Smooth muscle cell (in vitro differentiated cells): ENCODE measurements at regions not wholly inside any gene's neighbourhood (a gene's known extent, or its start where the extent isn't known, plus 50 kb on each side); places are given as distances from the start of the nearest gene placed in this dataset.

ENCODE experiments used
- DNase-seq: peaks from one replicate; lab custom pipeline; 2025; ENCODE audit not compliant: unreplicated experiment; lab: John Stamatoyannopoulos, UW
- H2AFZ ChIP-seq: fragments of 200-600 bp; sonication (generic); 2 replicates; pipeline ENCODE4 v1.6.0; 2016; ENCODE audit warnings: antibody characterized with exemption, low read depth, mild to moderate bottlenecking
- H3F3A ChIP-seq: fragments of 200-600 bp; sonication (generic); 2 replicates; pipeline ENCODE4 v1.6.0; 2017; ENCODE audit warnings: antibody characterized with exemption, low read depth
- H3K27ac ChIP-seq: fragments of 200-600 bp; sonication (generic); 2 replicates; pipeline ENCODE4 v1.5.1; 2016; ENCODE audit warnings: low read depth, mild to moderate bottlenecking
- H3K27me3 ChIP-seq: fragments of 200-600 bp; sonication (generic); 2 replicates; pipeline ENCODE4 v1.6.1; 2016; ENCODE audit warnings: low read depth, mild to moderate bottlenecking
- H3K36me3 ChIP-seq: fragments of 200-600 bp; sonication (generic); 2 replicates; pipeline ENCODE4 v1.5.1; 2016; ENCODE audit warnings: low read depth
- H3K4me1 ChIP-seq: fragments of 200-600 bp; sonication (generic); 2 replicates; pipeline ENCODE4 v1.5.1; 2016; ENCODE audit warnings: low read depth
- H3K4me2 ChIP-seq: fragments of 200-600 bp; sonication (generic); 2 replicates; pipeline ENCODE4 v1.6.0; 2016; ENCODE audit warnings: mild to moderate bottlenecking
- H3K4me3 ChIP-seq: fragments of 200-600 bp; sonication (generic); 2 replicates; pipeline ENCODE4 v1.5.1; 2016; ENCODE audit warnings: mild to moderate bottlenecking
- H3K79me2 ChIP-seq: fragments of 200-600 bp; sonication (generic); 2 replicates; pipeline ENCODE4 v1.6.0; 2016; ENCODE audit warnings: low read depth, mild to moderate bottlenecking
- H3K9ac ChIP-seq: fragments of 200-600 bp; sonication (generic); 2 replicates; pipeline ENCODE4 v1.6.0; 2016; ENCODE audit warnings: low read depth
- H3K9me3 ChIP-seq: fragments of 200-600 bp; sonication (generic); replicated peaks from 2 replicates; pipeline ENCODE4 v1.5.1; 2016; ENCODE audit warnings: low read depth
- H4K20me1 ChIP-seq: fragments of 200-600 bp; sonication (generic); 2 replicates; pipeline ENCODE4 v1.6.0; 2016; ENCODE audit warnings: low read depth
- CTCF ChIP-seq: fragments of 200-600 bp; sonication (generic); IDR thresholded peaks from 2 replicates; pipeline ENCODE4 v1.5.1; 2017; ENCODE audit warnings: borderline replicate concordance, mild to moderate bottlenecking, antibody characterized with exemption; ENCODE audit not compliant: insufficient read depth, poor library complexity, severe bottlenecking
- WGBS: methylation state at CpG from one replicate; pipeline ENCODE4 v1.1.7; 2016; ENCODE audit warnings: low lambda C conversion rate; 5-methylcytosine and 5-hydroxymethylcytosine counted together

GRCh38 chr13:77415253-77416071 is 88.6 kb upstream of the MYCBP2 start:
- no peak overlapping the region for H3K4me2 ChIP-seq
- no peak for DNase-seq
- WGBS, result 89% methylated on average over 1 of the region's 1 CpG
- no peaks in the 10 kb centered on the region for H3K27me3 ChIP-seq
- no peak for TF ChIP-seq CTCF
- no peak overlapping the region for H2AFZ ChIP-seq
- H3K9ac ChIP-seq, result no peak overlapping the region
- no peak overlapping the region for H3K4me3 ChIP-seq
- no peak overlapping the region for H3K27ac ChIP-seq
- no peaks in the 10 kb centered on the region for H3K36me3 ChIP-seq
- no peaks in the 10 kb centered on the region for H3K4me1 ChIP-seq
- H4K20me1 ChIP-seq, result no peaks in the 10 kb centered on the region
- no peaks in the 10 kb centered on the region for H3K79me2 ChIP-seq
- no peaks in the 10 kb centered on the region for H3F3A ChIP-seq
- H3K9me3 ChIP-seq, result no peaks in the 10 kb centered on the region

- no peaks in the 10 kb centered on the region for H3K36me3 ChIP-seq
- no peaks in the 10 kb centered on the region for H3K79me2 ChIP-seq
- H3K27ac ChIP-seq, result no peak overlapping the region
- H3K9ac ChIP-seq, result no peak overlapping the region
- H2AFZ ChIP-seq, result no peak overlapping the region
- H3K4me3 ChIP-seq, result no peak overlapping the region
- H4K20me1 ChIP-seq, result no peaks in the 10 kb centered on the region
- DNase-seq, result no peak
- no peaks in the 10 kb centered on the region for H3K4me1 ChIP-seq
- no peaks in the 10 kb centered on the region for H3K27me3 ChIP-seq
- WGBS, result 89% methylated on average over 2 of the region's 2 CpGs
- no peak for TF ChIP-seq CTCF
- no peaks in the 10 kb centered on the region for H3K9me3 ChIP-seq
- no peak overlapping the region for H3K4me2 ChIP-seq
- no peaks in the 10 kb centered on the region for H3F3A ChIP-seq
Observed at GRCh38 chr13:77412860-77413259, 86.0 kb upstream of the MYCBP2 start.

DNA sequence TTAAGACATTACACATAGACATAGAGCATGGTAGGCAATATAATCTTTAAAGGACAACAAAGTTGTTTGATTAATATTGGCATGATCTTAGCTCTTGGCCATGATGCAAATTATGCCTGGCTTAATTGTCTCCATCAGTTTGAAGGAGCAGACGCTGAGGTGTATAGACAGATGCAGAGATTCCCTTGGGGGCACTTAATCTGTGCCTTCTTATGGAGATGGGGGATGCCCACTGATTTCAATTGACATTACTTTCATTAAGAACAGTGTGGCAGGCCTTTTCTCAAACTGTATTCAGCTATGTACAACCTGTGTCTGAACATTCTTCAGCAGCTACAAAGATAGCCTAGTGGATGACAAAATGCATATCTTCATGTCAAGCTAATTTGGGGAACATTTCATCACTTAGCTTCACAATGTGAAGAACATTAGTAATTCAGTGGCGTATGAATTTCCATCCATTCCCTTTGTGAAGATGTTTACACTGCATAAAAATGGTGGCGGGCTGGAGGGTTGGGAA is 85.3 kb upstream of the MYCBP2 start:
- H3F3A ChIP-seq, result no peaks in the 10 kb centered on the region
- no peak for TF ChIP-seq CTCF
- whole genome bisulfite sequencing, result 93% methylated on average over 3 of the region's 3 CpGs
- no peak overlapping the region for H3K4me2 ChIP-seq
- no peak overlapping the region for H3K27ac ChIP-seq
- no peaks in the 10 kb centered on the region for H3K79me2 ChIP-seq
- H3K27me3 ChIP-seq, result no peaks in the 10 kb centered on the region
- DNase-seq, result no peak
- H3K9ac ChIP-seq, result no peak overlapping the region
- no peaks in the 10 kb centered on the region for H3K4me1 ChIP-seq
- H3K4me3 ChIP-seq, result no peak overlapping the region
- no peaks in the 10 kb centered on the region for H3K9me3 ChIP-seq
- H3K36me3 ChIP-seq, result no peaks in the 10 kb centered on the region
- no peak overlapping the region for H2AFZ ChIP-seq
- H4K20me1 ChIP-seq, result no peaks in the 10 kb centered on the region

DNA sequence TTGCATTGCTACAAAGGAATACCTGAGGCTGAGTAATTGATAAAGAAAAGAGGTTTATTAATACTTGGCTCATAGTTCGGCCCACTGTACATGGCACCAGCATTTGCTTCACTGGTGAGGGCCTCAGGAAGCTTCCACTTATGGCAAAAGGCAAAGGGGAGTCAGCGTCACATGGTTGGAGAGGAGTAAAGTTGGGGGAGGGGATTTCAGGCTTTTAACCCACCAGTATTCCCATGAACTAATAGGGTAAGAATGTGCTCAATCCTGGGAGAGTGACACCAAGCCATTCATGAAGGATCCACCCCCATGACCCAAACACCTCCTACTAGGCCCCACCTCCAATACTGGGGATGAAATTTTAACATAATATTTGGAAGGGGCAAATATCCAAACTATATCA is 82.5 kb upstream of the MYCBP2 start:
- Histone ChIP-seq H2AFZ (no peak overlapping the region), H3K79me2 (no peaks in the 10 kb centered on the region), H3K36me3 (no peaks in the 10 kb centered on the region), H3K4me1 (no peaks in the 10 kb centered on the region), H4K20me1 (no peaks in the 10 kb centered on the region), H3K9ac (no peak overlapping the region), H3K27ac (no peak overlapping the region), H3F3A (no peaks in the 10 kb centered on the region), H3K4me3 (no peak overlapping the region), H3K27me3 (no peaks in the 10 kb centered on the region), H3K4me2 (no peak overlapping the region), H3K9me3 (no peaks in the 10 kb centered on the region)
- no peak for DNase-seq
- 98% methylated on average over 2 of the region's 2 CpGs for WGBS
- no peak for TF ChIP-seq CTCF
